T-helper 9 cell (primary cell): ENCODE measurements at regions not wholly inside any gene's neighbourhood (a gene's known extent, or its start where the extent isn't known, plus 50 kb on each side); places are given as distances from the start of the nearest gene placed in this dataset.
"Not testable (repeated sequence)": the region's sequence is repeated elsewhere in the genome, so short reads cannot be mapped to it uniquely, and the experiment has no call there.

Source experiments
- DNase-seq: peaks from one replicate; pipeline ENCODE4 v3.0.0-alpha.2; 2020

GRCh38 chr1:817071-817599 is 106.6 kb upstream of the SAMD11 start:
- not testable (repeated sequence) for DNase-seq

- DNase-seq, result not testable (repeated sequence)
Measured at GRCh38 chr1:817658-818617, 105.8 kb upstream of the SAMD11 start.

- DNase-seq, result no peak
Measured at GRCh38 chr1:818618-819291, 105.0 kb upstream of the SAMD11 start.

GRCh38 chr1:820962-821361 is 102.8 kb upstream of the SAMD11 start:
- DNase-seq, result no peak

- DNase-seq, result not testable (repeated sequence)
Measured at GRCh38 chr1:826808-827207, 96.9 kb upstream of the SAMD11 start.

- peak; percentile 96 for DNase-seq
Measured at GRCh38 chr1:827211-828063, 96.3 kb upstream of the SAMD11 start.

GRCh38 chr1:829324-829723 is 94.4 kb upstream of the SAMD11 start:
- not testable (repeated sequence) for DNase-seq

GRCh38 chr1:829932-830331 is 93.8 kb upstream of the SAMD11 start:
- not testable (repeated sequence) for DNase-seq

- not testable (repeated sequence) for DNase-seq
Measured at GRCh38 chr1:830750-831149, 93.0 kb upstream of the SAMD11 start.

- DNase-seq, result no peak
Measured at GRCh38 chr1:831522-831921, 92.2 kb upstream of the SAMD11 start.

GRCh38 chr1:832136-832535 is 91.6 kb upstream of the SAMD11 start:
- DNase-seq, result no peak

- not testable (repeated sequence) for DNase-seq
Measured at GRCh38 chr1:833226-833625, 90.5 kb upstream of the SAMD11 start.

GRCh38 chr1:835509-835908 is 88.2 kb upstream of the SAMD11 start:
- DNase-seq, result not testable (repeated sequence)

GRCh38 chr1:837601-838000 is 86.1 kb upstream of the SAMD11 start:
- not testable (repeated sequence) for DNase-seq

GRCh38 chr1:838291-838690 is 85.4 kb upstream of the SAMD11 start:
- not testable (repeated sequence) for DNase-seq

- DNase-seq, result not testable (repeated sequence)
Measured at GRCh38 chr1:840592-840991, 83.1 kb upstream of the SAMD11 start.

GRCh38 chr1:841671-842425 is 81.9 kb upstream of the SAMD11 start:
- DNase-seq, result not testable (repeated sequence)

- DNase-seq, result not testable (repeated sequence)
Measured at GRCh38 chr1:842799-843198, 80.9 kb upstream of the SAMD11 start.

- DNase-seq, result not testable (repeated sequence)
Measured at GRCh38 chr1:843946-844345, 79.8 kb upstream of the SAMD11 start.

- peak; percentile 14 for DNase-seq
Measured at GRCh38 chr1:844472-845026, 79.2 kb upstream of the SAMD11 start.

- not testable (repeated sequence) for DNase-seq
Measured at GRCh38 chr1:845641-846040, 78.1 kb upstream of the SAMD11 start.
